A673 (cell line): ENCODE measurements at regions not wholly inside any gene's neighbourhood (a gene's known extent, or its start where the extent isn't known, plus 50 kb on each side); places are given as distances from the start of the nearest gene placed in this dataset.

Source experiments
- CTCF ChIP-seq: fragments of 300-800, 200-600 bp; sonication (generic); conservative IDR thresholded peaks from 2 replicates; pipeline ENCODE4 v1.5.1; 2017; ENCODE audit warnings: low read depth, mild to moderate bottlenecking, antibody characterized with exemption, low read length, moderate library complexity, mixed read lengths
- EZH2 ChIP-seq: fragments of 200-600 bp; sonication (generic); IDR thresholded peaks from 2 replicates; pipeline ENCODE4 v1.6.1; 2017; ENCODE audit warnings: borderline replicate concordance, low read depth, mild to moderate bottlenecking, mixed read lengths, antibody characterized with exemption, low read length; ENCODE audit not compliant: poor library complexity, severe bottlenecking

- TF ChIP-seq CTCF (no peak), EZH2 (no peak)
Measured at GRCh38 chr22:47361247-47361646, 598.8 kb downstream of the TBC1D22A start.
